Retinal pigment epithelial cell (primary cell): ENCODE measurements at regions not wholly inside any gene's neighbourhood (a gene's known extent, or its start where the extent isn't known, plus 50 kb on each side); places are given as distances from the start of the nearest gene placed in this dataset.

Experiments used
- DNase-seq: peaks from one replicate; pipeline ENCODE4 v3.0.0-alpha.2; 2010; ENCODE audit warnings: low read depth
- H3K4me3 ChIP-seq: 2 replicates; pipeline ENCODE4 v1.5.1; 2011; ENCODE audit warnings: mild to moderate bottlenecking, low read length, control low read depth, moderate library complexity
- TF ChIP-seq, protein P1 (sequence below): conservative IDR thresholded peaks from 2 replicates; pipeline ENCODE4 v1.5.1; 2011; ENCODE audit warnings: low read depth, low read length, control low read depth, inconsistent platforms

GRCh38 chr1:30009720-30010119, 713.7 kb downstream of the MATN1 start:
- no peak overlapping the region for H3K4me3 ChIP-seq
- TF ChIP-seq, protein P1, sequence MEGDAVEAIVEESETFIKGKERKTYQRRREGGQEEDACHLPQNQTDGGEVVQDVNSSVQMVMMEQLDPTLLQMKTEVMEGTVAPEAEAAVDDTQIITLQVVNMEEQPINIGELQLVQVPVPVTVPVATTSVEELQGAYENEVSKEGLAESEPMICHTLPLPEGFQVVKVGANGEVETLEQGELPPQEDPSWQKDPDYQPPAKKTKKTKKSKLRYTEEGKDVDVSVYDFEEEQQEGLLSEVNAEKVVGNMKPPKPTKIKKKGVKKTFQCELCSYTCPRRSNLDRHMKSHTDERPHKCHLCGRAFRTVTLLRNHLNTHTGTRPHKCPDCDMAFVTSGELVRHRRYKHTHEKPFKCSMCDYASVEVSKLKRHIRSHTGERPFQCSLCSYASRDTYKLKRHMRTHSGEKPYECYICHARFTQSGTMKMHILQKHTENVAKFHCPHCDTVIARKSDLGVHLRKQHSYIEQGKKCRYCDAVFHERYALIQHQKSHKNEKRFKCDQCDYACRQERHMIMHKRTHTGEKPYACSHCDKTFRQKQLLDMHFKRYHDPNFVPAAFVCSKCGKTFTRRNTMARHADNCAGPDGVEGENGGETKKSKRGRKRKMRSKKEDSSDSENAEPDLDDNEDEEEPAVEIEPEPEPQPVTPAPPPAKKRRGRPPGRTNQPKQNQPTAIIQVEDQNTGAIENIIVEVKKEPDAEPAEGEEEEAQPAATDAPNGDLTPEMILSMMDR = no peak
- DNase-seq = no peak

DNA sequence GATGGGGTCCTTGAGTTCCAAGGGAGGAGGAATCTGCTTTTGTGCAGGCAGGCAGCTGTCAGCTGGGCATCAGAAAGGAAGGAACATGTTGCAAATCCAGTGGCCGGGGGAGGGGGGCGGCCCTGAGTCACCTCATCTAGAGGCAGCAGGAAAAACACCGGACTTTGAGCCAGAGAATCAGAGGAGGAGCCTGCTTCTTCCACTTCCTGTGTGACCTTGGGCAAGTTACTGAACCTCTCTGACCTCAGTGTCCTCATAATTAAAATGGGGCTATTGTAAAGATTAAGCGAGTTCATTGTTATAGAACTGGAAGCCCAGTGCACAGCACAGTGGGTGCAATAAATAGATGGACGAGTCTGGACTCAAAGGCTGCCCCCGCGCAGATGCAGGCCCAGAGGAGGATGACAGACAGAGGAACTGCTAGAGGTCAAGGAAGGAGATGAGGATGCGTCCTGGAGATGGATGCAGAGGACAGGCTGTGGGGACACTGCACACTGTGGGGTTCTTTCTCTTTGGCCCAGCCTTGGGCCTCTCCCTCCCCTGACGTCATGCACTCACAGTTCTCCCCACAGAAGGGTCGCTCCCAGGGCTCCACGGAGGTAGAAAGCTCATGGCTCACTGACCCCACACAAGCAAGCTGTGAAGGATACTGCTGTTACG, 714.3 kb downstream of the MATN1 start:
- H3K4me3 ChIP-seq = no peak overlapping the region
- no peak for DNase-seq
- TF ChIP-seq, protein P1 = no peak

DNA sequence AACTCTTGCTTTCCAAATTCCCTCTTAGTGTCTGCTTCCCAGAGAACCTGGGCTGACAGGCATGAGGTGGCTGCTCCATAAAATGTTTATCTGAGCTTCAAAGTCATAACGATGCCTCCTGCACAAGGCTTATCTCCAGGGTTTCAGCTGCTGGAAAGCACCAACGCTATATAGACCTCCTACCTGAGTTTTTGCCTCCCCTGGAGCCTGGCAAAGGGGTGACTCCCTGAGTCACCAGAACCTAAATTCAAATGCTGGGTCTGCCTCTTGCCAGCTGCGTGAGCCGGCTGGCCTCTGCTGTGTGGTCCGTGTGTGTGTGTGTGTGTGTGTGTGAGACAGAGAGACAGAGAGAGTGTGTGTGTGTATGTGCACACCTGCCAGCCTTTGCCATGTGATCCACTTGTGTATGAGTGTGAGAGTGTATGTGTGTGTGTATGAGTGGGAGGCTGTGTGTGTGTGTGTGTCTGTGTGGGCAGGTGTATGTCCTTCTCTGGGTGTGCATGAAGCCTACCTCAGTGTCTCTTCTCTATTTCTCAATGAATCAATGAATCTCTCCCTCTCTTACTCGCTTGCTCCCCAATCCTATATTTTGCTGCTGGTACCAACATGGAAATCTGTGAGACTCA, 714.9 kb downstream of the MATN1 start:
- TF ChIP-seq, protein P1 = no peak
- no peak overlapping the region for H3K4me3 ChIP-seq
- DNase-seq = no peak

GRCh38 chr1:30005972-30006619, 717.3 kb downstream of the MATN1 start:
- H3K4me3 ChIP-seq = no peak overlapping the region
- DNase-seq = no peak
- TF ChIP-seq, protein P1 = no peak

GRCh38 chr1:30001732-30002039, 721.7 kb downstream of the MATN1 start:
- no peak overlapping the region for H3K4me3 ChIP-seq
- DNase-seq = no peak
- TF ChIP-seq, protein P1 = no peak

DNA sequence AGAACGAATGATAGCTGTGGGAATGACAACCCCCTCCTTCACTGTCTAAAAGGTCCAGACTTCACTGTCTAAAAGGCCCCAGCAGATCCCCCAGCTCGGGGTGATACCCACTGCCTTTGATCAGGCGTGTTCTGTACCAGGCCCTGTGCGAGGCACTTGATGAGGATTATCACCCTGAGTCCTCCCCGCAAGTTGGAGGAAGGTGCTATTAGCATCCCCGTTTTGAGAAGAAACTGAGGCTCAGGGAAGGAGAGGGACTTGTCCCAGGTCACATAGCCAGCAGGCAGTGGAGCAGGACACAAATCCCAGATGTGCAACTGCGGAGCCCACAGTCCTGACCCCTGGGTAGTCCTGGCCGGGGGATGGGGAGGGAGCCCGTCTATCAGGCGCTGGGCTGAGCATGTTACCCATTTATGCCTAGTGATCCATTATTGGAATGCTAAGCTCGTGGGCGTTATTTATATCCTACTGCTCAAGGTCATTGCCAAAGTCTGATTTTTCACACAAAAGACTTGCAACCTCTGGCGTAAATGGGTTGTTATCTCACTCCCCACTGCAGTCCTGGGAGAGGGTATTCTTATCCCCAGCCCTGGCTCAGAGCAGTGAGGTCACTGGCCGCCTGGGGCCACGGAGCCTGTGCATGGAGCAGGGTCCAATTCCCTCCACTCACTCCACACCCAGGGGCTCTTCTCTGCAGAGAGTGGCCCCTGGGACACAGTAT, 722.2 kb downstream of the MATN1 start:
- no peak overlapping the region for H3K4me3 ChIP-seq
- TF ChIP-seq, protein P1 = no peak
- no peak for DNase-seq
